ENCODE measurements at regions not wholly inside any gene's neighbourhood (a gene's known extent, or its start where the extent isn't known, plus 50 kb on each side); places are given as distances from the start of the nearest gene placed in this dataset.

DNA sequence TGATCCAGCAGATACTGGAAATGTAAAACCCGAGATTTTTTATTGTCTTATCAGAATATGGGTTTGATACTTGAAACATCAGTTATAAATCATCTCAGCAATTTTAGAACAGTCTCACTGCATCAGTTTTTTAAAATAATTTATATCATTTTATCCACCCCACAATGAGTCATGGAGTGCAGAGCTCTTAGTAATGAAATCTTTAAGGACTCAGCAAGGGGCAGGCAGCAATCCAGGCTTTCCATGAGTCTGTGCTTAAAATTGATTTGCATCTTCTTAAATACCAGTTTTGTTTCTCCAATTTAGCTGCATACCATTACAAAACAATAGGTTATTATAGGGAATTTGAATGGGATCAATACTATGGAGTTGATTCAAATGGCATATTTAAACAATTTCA lies 832.3 kb downstream of the C6orf118 start:
- Histone ChIP-seq H3K27me3 (no peaks in the 10 kb centered on the region), H3K4me1 (no peaks in the 10 kb centered on the region), H3K27ac (no peak overlapping the region), H3K36me3 (no peaks in the 10 kb centered on the region), H3K9me3 (no peaks in the 10 kb centered on the region), H3K4me3 (no peak overlapping the region)
- DNase-seq (ENCODE audit: low spot score in 2 of 2), result no peak
- WGBS, 2 donors, result 88 to 90% methylated on average over 1 of the region's 1 CpG
- TF ChIP-seq, protein P1, sequence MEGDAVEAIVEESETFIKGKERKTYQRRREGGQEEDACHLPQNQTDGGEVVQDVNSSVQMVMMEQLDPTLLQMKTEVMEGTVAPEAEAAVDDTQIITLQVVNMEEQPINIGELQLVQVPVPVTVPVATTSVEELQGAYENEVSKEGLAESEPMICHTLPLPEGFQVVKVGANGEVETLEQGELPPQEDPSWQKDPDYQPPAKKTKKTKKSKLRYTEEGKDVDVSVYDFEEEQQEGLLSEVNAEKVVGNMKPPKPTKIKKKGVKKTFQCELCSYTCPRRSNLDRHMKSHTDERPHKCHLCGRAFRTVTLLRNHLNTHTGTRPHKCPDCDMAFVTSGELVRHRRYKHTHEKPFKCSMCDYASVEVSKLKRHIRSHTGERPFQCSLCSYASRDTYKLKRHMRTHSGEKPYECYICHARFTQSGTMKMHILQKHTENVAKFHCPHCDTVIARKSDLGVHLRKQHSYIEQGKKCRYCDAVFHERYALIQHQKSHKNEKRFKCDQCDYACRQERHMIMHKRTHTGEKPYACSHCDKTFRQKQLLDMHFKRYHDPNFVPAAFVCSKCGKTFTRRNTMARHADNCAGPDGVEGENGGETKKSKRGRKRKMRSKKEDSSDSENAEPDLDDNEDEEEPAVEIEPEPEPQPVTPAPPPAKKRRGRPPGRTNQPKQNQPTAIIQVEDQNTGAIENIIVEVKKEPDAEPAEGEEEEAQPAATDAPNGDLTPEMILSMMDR (IDR thresholded peaks at IDR 0.05), result no peak
- TF ChIP-seq EP300 (IDR thresholded peaks at IDR 0.05) (no peak), POLR2A (IDR thresholded peaks at IDR 0.05) (no peak)

DNA sequence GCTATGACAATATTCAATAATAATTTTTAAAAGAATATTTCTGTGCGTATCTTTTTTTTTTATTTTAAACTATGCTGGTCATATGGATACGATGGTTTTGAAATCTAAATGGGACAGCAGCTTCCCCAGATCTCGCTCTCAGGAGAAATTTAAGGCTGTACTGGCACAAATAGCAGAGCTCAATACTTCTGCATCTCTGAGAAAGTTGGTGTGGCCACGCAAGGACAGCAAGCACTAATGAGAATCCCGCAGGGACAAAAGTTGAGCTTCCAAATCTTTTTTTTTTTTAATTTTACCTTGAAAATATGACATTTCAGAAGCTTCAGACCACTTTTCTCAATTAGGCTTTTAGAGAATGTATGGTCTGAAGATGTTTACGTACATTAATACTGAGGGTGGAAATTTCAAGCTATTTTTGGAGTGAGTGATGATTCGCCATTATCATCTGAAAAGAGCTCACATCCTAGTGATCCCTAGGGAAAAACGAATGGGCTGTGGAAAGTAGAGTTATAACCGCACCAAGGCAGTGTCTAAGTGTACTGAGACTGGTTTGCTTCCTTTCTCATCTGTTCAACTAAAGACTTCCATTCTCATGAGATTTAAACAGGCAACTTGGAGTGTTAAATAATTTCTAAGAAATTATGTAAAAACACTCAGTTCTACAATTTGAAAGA lies 840.0 kb downstream of the C6orf118 start:
- H3K4me3 ChIP-seq, result no peak overlapping the region
- WGBS, 2 donors, result 77 to 80% methylated on average over 9 of the region's 9 CpGs
- H3K27me3 ChIP-seq, result no peaks in the 10 kb centered on the region
- H3K4me1 ChIP-seq, result no peaks in the 10 kb centered on the region
- TF ChIP-seq POLR2A (IDR thresholded peaks at IDR 0.05) (no peak), EP300 (IDR thresholded peaks at IDR 0.05) (no peak)
- TF ChIP-seq, protein P1 (IDR thresholded peaks at IDR 0.05), result no peak
- H3K36me3 ChIP-seq, result no peaks in the 10 kb centered on the region
- peaks cover 0 to 3% (median 0%) of the 10 kb centered on the region in 4 donors for H3K9me3 ChIP-seq
- DNase-seq (ENCODE audit: low spot score in 2 of 2), result no peak
- no peak overlapping the region for H3K27ac ChIP-seq

DNA sequence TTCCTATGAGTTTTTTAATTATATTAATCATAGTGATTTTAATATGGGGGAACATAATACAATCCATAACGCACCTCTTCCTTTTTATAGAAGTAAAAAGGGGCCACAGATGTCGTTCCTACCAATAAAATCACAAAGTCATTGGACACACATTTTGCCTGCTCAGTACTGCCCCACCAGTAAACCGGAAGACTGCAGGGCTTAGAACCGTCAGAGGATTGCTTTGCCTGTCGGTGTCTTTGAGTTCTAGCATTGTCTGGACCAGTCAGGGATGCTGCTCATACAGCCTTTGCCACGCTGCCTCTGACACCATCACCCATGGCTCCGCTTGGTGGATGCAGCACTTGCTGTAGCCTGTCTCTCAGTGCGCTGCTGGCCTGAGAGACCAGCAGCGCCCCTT lies 853.6 kb downstream of the C6orf118 start:
- TF ChIP-seq, protein P1 (IDR thresholded peaks at IDR 0.05), result no peak
- TF ChIP-seq EP300 (IDR thresholded peaks at IDR 0.05), result no peak
- TF ChIP-seq POLR2A (IDR thresholded peaks at IDR 0.05), result no peak
- Histone ChIP-seq H3K4me1 (no peaks in the 10 kb centered on the region), H3K9me3 (no peaks in the 10 kb centered on the region), H3K4me3 (no peak overlapping the region), H3K27me3 (no peaks in the 10 kb centered on the region), H3K27ac (no peak overlapping the region), H3K36me3 (no peaks in the 10 kb centered on the region)
- 89 to 92% methylated on average over 9 of the region's 9 CpGs for WGBS, 2 donors
- DNase-seq (ENCODE audit: low spot score in 2 of 2), result no peak

DNA sequence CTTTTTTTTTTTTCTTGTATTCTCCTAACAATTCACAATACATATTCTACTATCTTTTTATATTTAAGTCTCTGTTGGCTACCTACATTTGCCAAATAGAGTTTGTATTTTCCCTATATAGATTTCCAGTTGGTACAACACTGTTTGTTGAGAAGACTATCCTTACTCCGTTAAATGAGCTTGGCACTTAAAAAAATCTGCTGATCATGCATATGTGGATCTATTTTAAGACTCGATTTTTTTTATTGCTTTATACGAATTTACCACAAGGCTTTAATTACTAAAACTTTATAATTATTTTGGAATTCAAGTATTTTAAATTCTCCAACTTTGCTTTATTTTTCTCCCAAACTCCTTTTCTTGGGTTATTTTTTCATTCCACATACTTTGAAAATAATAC lies 855.6 kb downstream of the C6orf118 start:
- H3K27me3 ChIP-seq, result no peaks in the 10 kb centered on the region
- TF ChIP-seq EP300 (IDR thresholded peaks at IDR 0.05), result no peak
- no peak for TF ChIP-seq POLR2A (IDR thresholded peaks at IDR 0.05)
- TF ChIP-seq, protein P1 (IDR thresholded peaks at IDR 0.05), result no peak
- no peaks in the 10 kb centered on the region for H3K36me3 ChIP-seq
- no peak overlapping the region for H3K4me3 ChIP-seq
- 89 to 92% methylated on average over 3 of the region's 3 CpGs for WGBS, 2 donors
- no peaks in the 10 kb centered on the region for H3K4me1 ChIP-seq
- no peak for DNase-seq (ENCODE audit: low spot score in 2 of 2)
- H3K27ac ChIP-seq, result no peak overlapping the region
- no peaks in the 10 kb centered on the region for H3K9me3 ChIP-seq

DNA sequence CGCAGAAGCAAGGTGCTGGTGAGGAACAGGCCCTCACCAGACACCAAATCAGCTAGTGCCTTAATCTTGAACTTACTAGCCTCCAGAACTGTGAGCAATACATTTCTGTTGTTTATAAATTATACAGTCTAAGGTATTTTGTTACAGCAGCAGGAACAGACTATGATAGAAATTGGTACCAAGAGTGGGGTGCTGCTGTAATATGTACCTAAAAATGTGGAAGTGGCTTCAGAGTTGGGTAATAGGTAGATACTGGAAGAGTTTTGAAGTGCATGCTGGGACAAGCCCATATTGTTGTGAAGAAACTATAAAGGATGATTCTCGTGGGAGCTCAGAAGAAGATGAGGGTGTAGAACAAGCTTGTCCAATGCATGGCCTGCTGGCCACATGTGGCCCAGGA lies 866.8 kb downstream of the C6orf118 start:
- WGBS, 2 donors, result 93 to 96% methylated on average over 2 of the region's 2 CpGs
- no peak for TF ChIP-seq EP300 (IDR thresholded peaks at IDR 0.05)
- TF ChIP-seq POLR2A (IDR thresholded peaks at IDR 0.05), result no peak
- TF ChIP-seq, protein P1 (IDR thresholded peaks at IDR 0.05), result no peak

More for the DNA sequence above, 866.8 kb downstream of the C6orf118 start:
- Histone ChIP-seq H3K9me3 (peaks cover 0 to 14% (median 0%) of the 10 kb centered on the region in 4 donors), H3K36me3 (no peaks in the 10 kb centered on the region), H3K4me3 (no peak overlapping the region), H3K27ac (no peak overlapping the region), H3K27me3 (no peaks in the 10 kb centered on the region), H3K4me1 (no peaks in the 10 kb centered on the region)
- DNase-seq (ENCODE audit: low spot score in 2 of 2), result no peak

Data from tibial nerve (tissue), 4 donors.